Vagina (tissue), 2 donors: ENCODE measurements at regions not wholly inside any gene's neighbourhood (a gene's known extent, or its start where the extent isn't known, plus 50 kb on each side); places are given as distances from the start of the nearest gene placed in this dataset.

Experiments
- CTCF ChIP-seq, 3 experiments: fragments of 450-650 bp in 2 of 3; fragments of 200-600 bp in 1 of 3; sonication (generic) in 1 of 3; IDR thresholded peaks; one replicate each; pipeline ENCODE4 v1.5.1; 2017 to 2019; ENCODE audit warnings: antibody characterized with exemption in 3 of 3, mild to moderate bottlenecking in 2 of 3, moderate library complexity in 2 of 3
- POLR2A ChIP-seq, 2 donors: fragments of 450-650 bp; IDR thresholded peaks; one replicate each; pipeline ENCODE4 v1.6.1; 2017; ENCODE audit warnings: antibody characterized with exemption in 2 of 2, mild to moderate bottlenecking in 2 of 2, moderate library complexity in 2 of 2
- POLR2AphosphoS5 ChIP-seq, 2 donors: sonication (generic); formaldehyde crosslinking; IDR thresholded peaks; one replicate each; pipeline ENCODE4 v1.9.0; 2017; ENCODE audit warnings: antibody characterized with exemption in 2 of 2, mild to moderate bottlenecking in 2 of 2, low read depth in 1 of 2; ENCODE audit not compliant: insufficient read depth in 1 of 2

GRCh38 chrX:99588936-99589335 is 821.1 kb downstream of the PCDH19 start:
- TF ChIP-seq POLR2A (IDR thresholded peaks at IDR 0.05) (no peak), CTCF (IDR thresholded peaks at IDR 0.05) (no peak), POLR2AphosphoS5 (IDR thresholded peaks at IDR 0.05; ENCODE audit: insufficient read depth in 1 of 2, low read depth in 1 of 2) (no peak)
